ENCODE measurements at regions not wholly inside any gene's neighbourhood (a gene's known extent, or its start where the extent isn't known, plus 50 kb on each side); places are given as distances from the start of the nearest gene placed in this dataset.
A peak's percentile ranks its signal among the peaks of the same experiment; 100 is the strongest.

DNA sequence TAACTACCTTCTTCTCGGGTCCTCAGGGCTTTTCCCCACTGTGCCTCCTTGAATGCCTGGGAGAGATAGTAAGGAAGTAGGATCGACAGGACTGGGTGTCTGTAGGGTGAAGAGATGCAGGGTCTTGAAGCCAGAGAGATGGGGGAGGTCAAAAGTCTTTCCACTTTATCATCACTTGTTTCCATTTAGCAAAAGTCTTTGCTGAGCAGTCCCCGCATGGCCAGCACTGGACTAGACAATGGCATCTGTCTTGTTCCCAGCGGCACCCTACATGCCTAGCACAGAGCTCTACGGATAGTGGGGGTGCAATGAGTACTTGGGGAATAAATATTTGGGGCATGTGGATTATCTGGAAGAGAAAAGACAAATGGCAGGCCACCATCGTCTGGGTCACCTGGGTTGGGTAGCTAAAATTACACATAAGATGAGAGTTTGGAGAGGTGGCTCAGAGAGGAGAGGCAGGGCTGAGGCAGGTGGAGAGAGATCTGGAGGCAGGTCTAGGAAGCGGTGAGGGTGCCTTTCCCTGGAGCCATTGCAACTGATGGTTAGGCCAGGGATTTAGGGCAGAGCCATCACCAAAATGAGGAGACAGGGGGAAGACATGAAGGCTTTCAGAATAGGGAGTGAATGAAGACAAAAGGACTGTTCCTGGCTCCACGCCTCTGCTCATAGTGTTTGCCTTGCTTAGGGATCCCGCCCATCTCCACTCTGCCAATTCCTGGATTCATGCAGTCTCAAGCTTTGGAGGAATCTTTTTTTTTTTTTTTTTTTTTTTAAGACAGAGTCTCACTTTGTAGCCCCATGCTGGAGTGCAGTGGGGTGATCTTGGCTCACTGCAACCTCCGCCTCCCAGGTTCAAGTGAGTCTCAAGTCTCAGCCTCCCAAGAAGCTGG is 250.8 kb upstream of the KLF4 start:
- peaks cover 59% of the 10 kb centered on the region for H3K4me1 Mint-ChIP-seq (ENCODE audit: insufficient read depth, unreplicated experiment)
- no TSS peak for BruUV-seq (replicated peaks)
- no peaks in the 10 kb centered on the region for H3K27me3 Mint-ChIP-seq (ENCODE audit: insufficient read depth, unreplicated experiment)
- no peaks in the 10 kb centered on the region for H3K9me3 Mint-ChIP-seq (ENCODE audit: unreplicated experiment)
- H3K4me3 Mint-ChIP-seq (ENCODE audit: unreplicated experiment) = no peak overlapping the region
- CTCF ChIA-PET = interaction anchor here (0.6 to 2.5 kb wide), 7 partner anchors 9 to 825 kb away, joined by 3 to 12 read pairs (median 3); no protein-coding TSS in a partner anchor
- no peak for TF ChIP-seq CTCF (IDR thresholded peaks at IDR 0.05; ENCODE audit: unreplicated experiment)
- POLR2A ChIA-PET = interaction anchor here (0.5 to 5.4 kb wide), 19 partner anchors 10 to 886 kb away, joined by 3 to 69 read pairs (median 4); partner anchors contain the start of gene KLF4
- intact Hi-C loops (cut with micrococcal nuclease) = no loop called here
- no peaks in the 10 kb centered on the region for H3K36me3 Mint-ChIP-seq (ENCODE audit: insufficient read depth, unreplicated experiment)
- peak overlapping the region; percentile 99 for H3K27ac Mint-ChIP-seq (ENCODE audit: low read depth, unreplicated experiment)
- peak; percentile 58 for DNase-seq (ENCODE audit: unreplicated experiment)

DNA sequence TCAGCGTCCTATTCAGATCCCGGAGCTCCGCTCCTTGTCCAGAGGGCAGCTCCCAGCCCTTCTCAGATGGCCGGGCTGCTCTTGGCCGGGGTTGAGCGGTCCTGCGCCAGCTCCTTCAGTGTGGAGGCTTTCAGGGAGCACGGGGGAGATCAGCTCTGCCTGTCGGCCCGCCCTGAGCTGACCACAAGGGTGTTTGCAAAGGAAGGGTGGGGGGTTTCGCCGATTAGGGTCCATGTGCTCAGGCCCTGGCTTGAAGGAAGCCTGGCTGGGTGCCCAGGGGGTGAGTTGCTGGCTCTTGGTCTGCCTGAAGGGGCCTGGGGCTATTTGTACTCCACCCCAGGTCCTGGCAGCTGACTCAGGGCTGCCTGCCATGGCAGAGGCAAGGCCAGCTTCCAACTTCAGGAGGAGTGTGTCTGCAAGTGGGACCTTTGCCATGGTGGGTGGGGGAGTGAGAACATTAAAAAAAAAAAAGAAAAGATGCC is 250.1 kb upstream of the KLF4 start:
- H3K27me3 Mint-ChIP-seq (ENCODE audit: insufficient read depth, unreplicated experiment) = no peaks in the 10 kb centered on the region
- H3K36me3 Mint-ChIP-seq (ENCODE audit: insufficient read depth, unreplicated experiment) = no peaks in the 10 kb centered on the region
- BruUV-seq (replicated peaks) = no TSS peak
- no peak overlapping the region for H3K4me3 Mint-ChIP-seq (ENCODE audit: unreplicated experiment)
- no peaks in the 10 kb centered on the region for H3K9me3 Mint-ChIP-seq (ENCODE audit: unreplicated experiment)
- peaks cover 61% of the 10 kb centered on the region for H3K4me1 Mint-ChIP-seq (ENCODE audit: insufficient read depth, unreplicated experiment)
- DNase-seq (ENCODE audit: unreplicated experiment) = peak; percentile 93
- intact Hi-C loops (cut with micrococcal nuclease) = loop anchor here (1.0 to 10.0 kb wide), 5 partner anchors 11 to 735 kb away; no protein-coding TSS in a partner anchor
- ChIA-PET CTCF (interaction anchor here (0.5 to 2.5 kb wide), 6 partner anchors 9 to 705 kb away, joined by 3 to 12 read pairs (median 4); no protein-coding TSS in a partner anchor), POLR2A (interaction anchor here (0.5 to 5.4 kb wide), 17 partner anchors 8 to 812 kb away, joined by 3 to 69 read pairs (median 6); partner anchors contain the start of gene KLF4)
- peak overlapping the region; percentile 99 for H3K27ac Mint-ChIP-seq (ENCODE audit: low read depth, unreplicated experiment)
- TF ChIP-seq CTCF (IDR thresholded peaks at IDR 0.05; ENCODE audit: unreplicated experiment) = no peak

GRCh38 chr9:107738789-107739188 is 249.2 kb upstream of the KLF4 start:
- no peaks in the 10 kb centered on the region for H3K9me3 Mint-ChIP-seq (ENCODE audit: unreplicated experiment)
- intact Hi-C loops (cut with micrococcal nuclease) = loop anchor here (1.0 to 10.0 kb wide), 5 partner anchors 12 to 736 kb away; no protein-coding TSS in a partner anchor
- BruUV-seq (replicated peaks) = no TSS peak
- TF ChIP-seq CTCF (IDR thresholded peaks at IDR 0.05; ENCODE audit: unreplicated experiment) = no peak
- H3K27me3 Mint-ChIP-seq (ENCODE audit: insufficient read depth, unreplicated experiment) = no peaks in the 10 kb centered on the region
- ChIA-PET POLR2A (interaction anchor here (0.7 to 5.4 kb wide), 17 partner anchors 12 to 1075 kb away, joined by 3 to 69 read pairs (median 5); partner anchors contain the start of gene KLF4), CTCF (interaction anchor here (0.5 to 2.7 kb wide), 8 partner anchors 12 to 827 kb away, joined by 3 to 12 read pairs (median 4); no protein-coding TSS in a partner anchor)
- no peaks in the 10 kb centered on the region for H3K36me3 Mint-ChIP-seq (ENCODE audit: insufficient read depth, unreplicated experiment)
- H3K4me3 Mint-ChIP-seq (ENCODE audit: unreplicated experiment) = peak overlapping the region; percentile 38
- H3K4me1 Mint-ChIP-seq (ENCODE audit: insufficient read depth, unreplicated experiment) = peaks cover 69% of the 10 kb centered on the region
- DNase-seq (ENCODE audit: unreplicated experiment) = peak; percentile 39
- H3K27ac Mint-ChIP-seq (ENCODE audit: low read depth, unreplicated experiment) = peak overlapping the region; percentile 99
